ENCODE measurements at regions not wholly inside any gene's neighbourhood (a gene's known extent, or its start where the extent isn't known, plus 50 kb on each side); places are given as distances from the start of the nearest gene placed in this dataset.
"Not testable (repeated sequence)": the region's sequence is repeated elsewhere in the genome, so short reads cannot be mapped to it uniquely, and the experiment has no call there.

DNA sequence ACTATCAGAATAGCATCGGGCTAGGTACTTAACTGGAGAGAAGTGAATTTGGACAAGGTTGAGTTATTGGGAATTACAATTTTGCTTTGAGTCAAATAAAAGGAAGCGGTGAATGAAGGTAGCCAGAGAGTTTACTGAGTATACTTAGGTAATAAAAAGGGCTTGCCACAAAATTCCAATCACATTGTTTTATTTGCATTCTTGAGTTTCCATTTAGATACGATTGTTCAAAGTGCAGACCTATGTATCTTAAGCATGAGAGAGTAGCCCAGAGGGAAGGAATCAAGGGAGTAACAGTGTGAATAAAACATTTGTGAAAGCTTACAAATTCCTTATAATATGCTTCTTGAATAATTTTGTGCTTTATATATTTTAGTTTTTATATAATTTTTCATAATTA is 102.5 kb upstream of the NDST4 start:
- H3K36me3 ChIP-seq (ENCODE audit: control insufficient read depth in 2 of 2, insufficient read depth in 1 of 2, low read length in 2 of 2), result no peaks in the 10 kb centered on the region
- TF ChIP-seq BCL6B (tag by site-specific recombination; IDR thresholded peaks at IDR 0.05) (no peak), ZNF513 (tag by site-specific recombination; IDR thresholded peaks at IDR 0.05) (no peak), AEBP2 (tag by site-specific recombination; IDR thresholded peaks at IDR 0.05; ENCODE audit: borderline replicate concordance) (no peak), EGR2 (tag by site-specific recombination; IDR thresholded peaks at IDR 0.05; ENCODE audit: low read depth) (no peak), ZNF302 (tag by site-specific recombination; IDR thresholded peaks at IDR 0.05; ENCODE audit: low read depth) (no peak), ZNF292 (tag by site-specific recombination; IDR thresholded peaks at IDR 0.05; ENCODE audit: borderline replicate concordance, low read depth) (no peak), ZNF76 (tag by site-specific recombination; IDR thresholded peaks at IDR 0.05; ENCODE audit: borderline replicate concordance, low read depth) (no peak), MEIS1 (CRISPR knock-in tag; IDR thresholded peaks at IDR 0.05; ENCODE audit: borderline replicate concordance) (no peak)
- ChIA-PET CTCF (interaction anchor here (0.6 kb wide), 1 partner anchor 25 kb away, joined by 4 read pairs; no protein-coding TSS in a partner anchor), POLR2A (no interaction called here)
- no peak overlapping the region for H3K4me3 ChIP-seq (ENCODE audit: low read depth, low read length)
- no peak overlapping the region for H3K27ac ChIP-seq (ENCODE audit: extremely low read depth, low read depth, low read length)
- H3K9me3 ChIP-seq (ENCODE audit: control insufficient read depth, insufficient read depth, low read depth, low read length), result no peaks in the 10 kb centered on the region
- H3K4me1 ChIP-seq (ENCODE audit: control insufficient read depth, insufficient read depth, low read length), result no peaks in the 10 kb centered on the region

DNA sequence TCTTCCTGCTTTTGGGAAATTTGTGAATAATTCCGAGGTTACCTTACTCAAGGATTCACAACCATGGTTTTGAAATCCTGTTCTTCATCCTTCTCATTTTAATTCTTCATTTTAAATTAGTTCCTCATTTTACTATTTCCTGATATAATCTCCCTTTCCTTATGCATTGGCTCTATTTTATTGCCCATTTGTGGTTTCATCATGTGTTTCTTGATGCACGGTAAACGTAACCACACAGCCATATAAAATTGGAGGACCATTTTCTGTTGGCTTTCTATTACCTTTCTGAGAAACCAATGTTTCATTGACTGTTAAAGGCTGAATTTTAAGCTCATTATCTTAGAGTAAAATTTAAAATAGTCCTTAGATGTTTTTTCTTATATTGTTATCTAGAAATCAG is 100.3 kb upstream of the NDST4 start:
- no peaks in the 10 kb centered on the region for H3K36me3 ChIP-seq (ENCODE audit: control insufficient read depth in 2 of 2, insufficient read depth in 1 of 2, low read length in 2 of 2)
- no peak overlapping the region for H3K27ac ChIP-seq (ENCODE audit: extremely low read depth, low read depth, low read length)
- CTCF ChIA-PET, result interaction anchor here (0.7 kb wide), 1 partner anchor 11 kb away, joined by 4 read pairs; no protein-coding TSS in a partner anchor
- POLR2A ChIA-PET, result no interaction called here
- no peaks in the 10 kb centered on the region for H3K9me3 ChIP-seq (ENCODE audit: control insufficient read depth, insufficient read depth, low read depth, low read length)
- TF ChIP-seq ZBTB8A (tag by site-specific recombination; IDR thresholded peaks at IDR 0.05) (no peak), FEZF1 (tag by site-specific recombination; IDR thresholded peaks at IDR 0.05) (0 out of 2 replicates have a peak, but pooled peaks have one; percentile 7)
- H3K4me3 ChIP-seq (ENCODE audit: low read depth, low read length), result no peak overlapping the region
- H3K4me1 ChIP-seq (ENCODE audit: control insufficient read depth, insufficient read depth, low read length), result no peaks in the 10 kb centered on the region

DNA sequence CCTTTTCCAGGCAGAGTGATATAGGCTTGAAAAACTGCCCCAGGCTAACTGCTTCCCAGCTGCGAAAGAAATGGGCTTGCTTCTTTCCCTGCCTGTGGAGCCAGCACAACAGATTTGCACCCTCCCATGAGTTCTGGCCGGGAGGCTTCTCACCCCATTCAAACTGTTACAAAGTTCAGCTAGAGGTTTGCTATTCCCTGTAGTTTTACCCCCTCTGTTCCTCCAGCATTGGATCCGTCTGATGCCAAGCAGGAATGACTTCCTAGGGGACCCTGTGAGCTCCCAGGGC is 87.6 kb upstream of the NDST4 start:
- no peaks in the 10 kb centered on the region for H3K36me3 ChIP-seq (ENCODE audit: control insufficient read depth in 2 of 2, insufficient read depth in 1 of 2, low read length in 2 of 2)
- POLR2A ChIA-PET, result no interaction called here
- H3K4me3 ChIP-seq (ENCODE audit: low read depth, low read length), result no peak overlapping the region
- no peaks in the 10 kb centered on the region for H3K9me3 ChIP-seq (ENCODE audit: control insufficient read depth, insufficient read depth, low read depth, low read length)
- CTCF ChIA-PET, result no interaction called here
- no peaks in the 10 kb centered on the region for H3K4me1 ChIP-seq (ENCODE audit: control insufficient read depth, insufficient read depth, low read length)
- TF ChIP-seq PRDM1 (tag by site-specific recombination; IDR thresholded peaks at IDR 0.05) (no peak), ZNF549 (tag by site-specific recombination; IDR thresholded peaks at IDR 0.05) (no peak), TRIM28 (IDR thresholded peaks at IDR 0.05; ENCODE audit: borderline replicate concordance, low read length) (no peak)
- TF ChIP-seq, protein P1, sequence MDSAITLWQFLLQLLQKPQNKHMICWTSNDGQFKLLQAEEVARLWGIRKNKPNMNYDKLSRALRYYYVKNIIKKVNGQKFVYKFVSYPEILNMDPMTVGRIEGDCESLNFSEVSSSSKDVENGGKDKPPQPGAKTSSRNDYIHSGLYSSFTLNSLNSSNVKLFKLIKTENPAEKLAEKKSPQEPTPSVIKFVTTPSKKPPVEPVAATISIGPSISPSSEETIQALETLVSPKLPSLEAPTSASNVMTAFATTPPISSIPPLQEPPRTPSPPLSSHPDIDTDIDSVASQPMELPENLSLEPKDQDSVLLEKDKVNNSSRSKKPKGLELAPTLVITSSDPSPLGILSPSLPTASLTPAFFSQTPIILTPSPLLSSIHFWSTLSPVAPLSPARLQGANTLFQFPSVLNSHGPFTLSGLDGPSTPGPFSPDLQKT (IDR thresholded peaks at IDR 0.05; ENCODE audit: borderline replicate concordance, low read depth, low read length), result no peak
- H3K27ac ChIP-seq (ENCODE audit: extremely low read depth, low read depth, low read length), result no peak overlapping the region

GRCh38 chr4:115200201-115201041 is 87.0 kb upstream of the NDST4 start:
- H3K4me3 ChIP-seq (ENCODE audit: low read depth, low read length); H3K27ac ChIP-seq (ENCODE audit: extremely low read depth, low read depth, low read length); POLR2A ChIA-PET; H3K9me3 ChIP-seq (ENCODE audit: control insufficient read depth, insufficient read depth, low read depth, low read length); H3K4me1 ChIP-seq (ENCODE audit: control insufficient read depth, insufficient read depth, low read length); H3K36me3 ChIP-seq (ENCODE audit: control insufficient read depth in 2 of 2, insufficient read depth in 1 of 2, low read length in 2 of 2): not testable (repeated sequence)
- CTCF ChIA-PET, result interaction anchor here (0.6 kb wide), 1 partner anchor 21 kb away, joined by 4 read pairs; no protein-coding TSS in a partner anchor
